LNCaP clone FGC (cell line): ENCODE measurements at regions not wholly inside any gene's neighbourhood (a gene's known extent, or its start where the extent isn't known, plus 50 kb on each side); places are given as distances from the start of the nearest gene placed in this dataset.

Experiments
- DNase-seq: peaks from one replicate; pipeline ENCODE4 v3.0.0-alpha.2; 2011; ENCODE audit warnings: low read depth
- H3K4me3 ChIP-seq: 2 replicates; pipeline ENCODE4 v1.5.1; 2011; ENCODE audit warnings: mild to moderate bottlenecking, low read depth, low read length, control low read depth
- TF ChIP-seq, protein P1 (sequence below): IDR thresholded peaks from 2 replicates; pipeline ENCODE4 v1.5.1; 2012; ENCODE audit warnings: mild to moderate bottlenecking; ENCODE audit not compliant: control insufficient read depth, insufficient read depth; ENCODE audit errors: extremely low read depth

DNA sequence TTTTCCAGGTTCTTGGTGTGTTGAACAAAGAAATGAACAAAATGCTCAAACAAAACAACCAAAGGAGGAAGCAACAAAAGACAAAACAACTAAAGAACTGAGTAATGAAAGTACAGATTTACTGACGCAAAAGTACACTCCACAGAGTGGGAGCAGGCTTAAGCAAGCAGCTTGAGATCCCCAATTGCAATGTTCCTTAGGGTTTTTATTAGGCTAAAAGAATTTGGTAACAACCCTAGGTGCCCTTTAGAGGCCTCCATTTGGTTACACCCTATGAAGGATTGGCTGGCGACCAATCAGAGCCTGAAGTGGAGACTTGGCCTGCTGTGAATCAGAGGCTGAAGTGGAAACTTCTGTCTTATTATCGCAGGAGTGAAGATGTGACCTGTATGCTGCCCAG is 243.4 kb upstream of the ATP10A start:
- DNase-seq, result no peak
- TF ChIP-seq, protein P1, sequence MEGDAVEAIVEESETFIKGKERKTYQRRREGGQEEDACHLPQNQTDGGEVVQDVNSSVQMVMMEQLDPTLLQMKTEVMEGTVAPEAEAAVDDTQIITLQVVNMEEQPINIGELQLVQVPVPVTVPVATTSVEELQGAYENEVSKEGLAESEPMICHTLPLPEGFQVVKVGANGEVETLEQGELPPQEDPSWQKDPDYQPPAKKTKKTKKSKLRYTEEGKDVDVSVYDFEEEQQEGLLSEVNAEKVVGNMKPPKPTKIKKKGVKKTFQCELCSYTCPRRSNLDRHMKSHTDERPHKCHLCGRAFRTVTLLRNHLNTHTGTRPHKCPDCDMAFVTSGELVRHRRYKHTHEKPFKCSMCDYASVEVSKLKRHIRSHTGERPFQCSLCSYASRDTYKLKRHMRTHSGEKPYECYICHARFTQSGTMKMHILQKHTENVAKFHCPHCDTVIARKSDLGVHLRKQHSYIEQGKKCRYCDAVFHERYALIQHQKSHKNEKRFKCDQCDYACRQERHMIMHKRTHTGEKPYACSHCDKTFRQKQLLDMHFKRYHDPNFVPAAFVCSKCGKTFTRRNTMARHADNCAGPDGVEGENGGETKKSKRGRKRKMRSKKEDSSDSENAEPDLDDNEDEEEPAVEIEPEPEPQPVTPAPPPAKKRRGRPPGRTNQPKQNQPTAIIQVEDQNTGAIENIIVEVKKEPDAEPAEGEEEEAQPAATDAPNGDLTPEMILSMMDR, result no peak
- H3K4me3 ChIP-seq, result no peak overlapping the region

DNA sequence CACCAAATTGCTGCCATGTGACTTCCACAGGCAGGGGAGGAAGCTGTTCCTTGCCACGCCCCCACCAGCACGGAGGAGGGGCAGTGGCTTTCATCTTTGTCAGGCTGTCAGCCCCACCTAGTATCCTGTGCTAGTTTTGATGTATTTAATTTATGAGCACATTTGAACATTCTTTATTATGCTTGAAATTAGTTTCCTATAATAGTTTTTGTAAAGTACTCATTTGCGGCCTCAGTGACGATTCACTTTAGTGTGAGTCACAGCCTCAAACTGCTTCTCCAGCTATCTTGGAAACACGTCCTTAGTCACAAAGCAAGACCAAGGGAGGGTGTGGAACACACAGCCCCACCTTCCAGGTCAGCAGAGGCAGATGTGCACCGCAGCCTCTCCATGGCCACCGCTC is 239.9 kb upstream of the ATP10A start:
- no peak for DNase-seq
- H3K4me3 ChIP-seq, result no peak overlapping the region
- TF ChIP-seq, protein P1, result no peak

DNA sequence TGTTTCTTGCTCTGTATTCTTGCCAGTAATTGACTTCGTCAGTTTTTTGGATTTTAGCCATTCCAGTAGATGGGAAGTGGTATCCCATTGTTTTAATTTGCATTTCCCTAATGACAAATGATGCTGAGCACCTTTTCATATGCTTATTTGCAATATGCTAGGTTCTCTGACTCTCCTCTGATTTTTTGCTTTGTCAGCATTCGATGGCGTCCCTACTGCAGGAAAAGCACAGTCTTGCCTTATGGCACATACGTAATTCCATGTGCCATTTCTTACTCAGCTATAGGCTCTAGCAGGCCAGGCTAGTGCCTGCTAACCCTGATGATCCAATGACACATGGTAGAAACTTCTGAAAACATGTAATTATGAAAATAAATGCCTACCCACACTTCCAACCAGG is 239.2 kb upstream of the ATP10A start:
- TF ChIP-seq, protein P1, result no peak
- DNase-seq, result no peak
- H3K4me3 ChIP-seq, result no peak overlapping the region

DNA sequence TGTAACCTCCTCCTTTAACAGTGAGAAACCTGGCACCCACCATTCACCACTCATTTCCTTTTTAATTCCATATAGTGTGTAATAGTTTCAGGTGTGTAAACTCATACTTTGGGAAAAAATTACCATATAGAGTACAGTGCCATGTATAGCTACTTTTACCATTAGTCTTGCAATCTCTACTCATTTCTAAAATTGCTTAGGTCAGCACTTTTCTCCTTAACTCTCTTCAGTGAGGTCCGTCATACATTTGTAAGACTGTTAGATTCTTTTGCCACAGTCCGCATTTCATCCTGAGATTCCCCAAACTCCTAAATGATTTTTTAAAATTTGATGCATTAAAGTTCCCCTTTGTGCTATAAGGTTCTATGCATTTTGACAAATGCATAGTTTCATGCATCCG is 238.3 kb upstream of the ATP10A start:
- H3K4me3 ChIP-seq, result no peak overlapping the region
- TF ChIP-seq, protein P1, result no peak
- no peak for DNase-seq

DNA sequence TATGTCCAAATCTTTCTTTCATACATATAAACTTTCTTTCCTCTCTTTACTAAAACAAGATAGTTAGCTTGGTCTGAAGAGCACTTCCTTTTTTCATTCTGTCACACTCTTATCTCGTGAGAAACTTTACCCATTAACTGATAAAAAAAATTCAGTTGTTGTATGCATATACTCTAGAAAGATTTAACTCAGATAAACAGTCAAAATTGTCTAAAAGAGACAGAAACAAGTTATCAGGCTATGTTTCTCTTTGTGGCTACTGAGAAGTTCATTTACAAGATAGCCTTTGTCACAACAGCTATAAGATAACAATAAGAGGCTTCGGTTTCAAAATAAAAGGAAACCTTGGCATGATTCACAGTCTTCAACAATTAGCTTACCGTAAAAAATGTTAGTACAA is 235.7 kb upstream of the ATP10A start:
- TF ChIP-seq, protein P1, result no peak
- no peak for DNase-seq
- H3K4me3 ChIP-seq, result no peak overlapping the region

DNA sequence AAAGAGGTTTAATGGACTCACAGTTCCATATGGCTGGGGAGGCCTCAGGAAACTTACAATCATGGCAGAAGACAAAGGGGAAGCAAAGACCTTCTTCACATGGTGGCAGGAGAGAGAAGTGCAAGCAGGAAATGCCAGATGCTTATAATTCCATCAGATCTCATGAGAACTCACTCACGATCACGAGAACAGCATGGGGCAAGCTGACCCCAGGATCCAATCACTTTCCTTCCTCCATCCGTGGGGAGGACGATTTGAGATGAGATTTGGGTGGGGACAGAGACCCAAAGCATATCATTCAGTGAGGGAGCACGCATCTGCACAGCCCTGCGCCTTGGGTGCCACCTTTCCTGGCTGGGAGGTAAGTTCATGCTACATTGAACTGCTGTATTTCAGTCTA is 234.1 kb upstream of the ATP10A start:
- DNase-seq, result no peak
- no peak overlapping the region for H3K4me3 ChIP-seq
- TF ChIP-seq, protein P1, result no peak

DNA sequence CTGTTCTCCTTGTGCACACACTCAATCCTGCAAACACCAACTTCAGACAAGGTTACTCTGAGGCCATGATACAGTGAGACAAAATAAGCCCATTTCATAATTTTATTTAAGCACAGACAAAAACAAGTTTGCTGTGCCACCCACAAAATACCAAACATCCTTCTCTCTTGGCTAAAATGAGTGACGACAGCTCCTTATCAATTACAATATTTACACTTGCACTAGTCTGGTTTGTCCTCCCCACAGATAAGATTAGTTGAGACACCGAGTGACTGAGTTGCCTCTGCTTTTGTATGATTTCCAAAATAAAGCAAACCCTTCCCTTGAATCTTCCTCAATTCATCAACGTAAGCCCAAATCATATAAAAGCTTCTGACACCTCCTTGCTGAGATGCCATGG is 233.5 kb upstream of the ATP10A start:
- no peak overlapping the region for H3K4me3 ChIP-seq
- no peak for DNase-seq
- TF ChIP-seq, protein P1, result no peak
